HCT116 (cell line): ENCODE measurements at regions not wholly inside any gene's neighbourhood (a gene's known extent, or its start where the extent isn't known, plus 50 kb on each side); places are given as distances from the start of the nearest gene placed in this dataset.

Source experiments
- ATAC-seq: fragments of 200-7000 bp; cut with Tn5 transposase; 2 replicates; pipeline ENCODE4 v1.9.1; 2020; ENCODE audit warnings: mild to moderate bottlenecking, moderate library complexity
- BruUV-seq: library from RNA; stranded (reverse); fragments of 400-500 nt; replicated peaks from 2 replicates; lab custom pipeline; 2021; lab: Mats Ljungman, UMichigan
- CTCF ChIA-PET: fragments of 300-600 bp; sonication (Branson Sonifier 250); formaldehyde crosslinking; loops from one replicate; lab custom pipeline; 2021; ENCODE audit warnings: antibody characterized with exemption; lab: Charles Lee
- POLR2A ChIA-PET: fragments of 300-600, 350-600 bp; sonication (Branson Sonifier 250); formaldehyde crosslinking; loops from one replicate; lab custom pipeline; 2021; ENCODE audit warnings: antibody characterized with exemption; lab: Charles Lee
- RAD21 ChIA-PET, 2 experiments: fragments of 300-600 bp; sonication (Branson Sonifier 250); formaldehyde crosslinking; loops; one replicate each; lab custom pipeline; 2023; ENCODE audit warnings: low total read pairs in 2 of 2; ENCODE audit not compliant: uncharacterized antibody in 2 of 2, unreplicated experiment in 2 of 2, low non-redundant PET in 1 of 2; lab: Charles Lee
- DNase-seq: peaks from one replicate; pipeline ENCODE4 v3.0.0-alpha.2; 2010; ENCODE audit warnings: low read depth, low spot score
- H2AFZ ChIP-seq: fragments of 200-600 bp; shearing (Covaris generic), sonication (generic); 2 replicates; pipeline ENCODE4 v1.6.1; 2017; ENCODE audit warnings: low read depth, mixed run types, mixed read lengths, antibody characterized with exemption, low read length; ENCODE audit not compliant: poor library complexity, severe bottlenecking
- H3K27ac ChIP-seq: 2 replicates; pipeline ENCODE4 v1.5.1; 2012; ENCODE audit warnings: low read depth, low read length
- H3K27me3 ChIP-seq: fragments of 200-600 bp; sonication (generic); 2 replicates; pipeline ENCODE4 v1.6.1; 2016; ENCODE audit warnings: mixed run types, low read length, mixed read lengths; ENCODE audit not compliant: insufficient read depth
- H3K36me3 ChIP-seq, 2 experiments: fragments of 200-500 bp in 1 of 2; fragments of 200-600 bp in 1 of 2; sonication (Bioruptor generic) in 1 of 2; sonication (generic) in 1 of 2; 2 replicates each; pipeline versions ENCODE4 v1.5.1 to v1.6.1; 2014 to 2016; ENCODE audit warnings: low read length in 2 of 2, inconsistent platforms in 1 of 2, mixed read lengths in 1 of 2, mixed run types in 1 of 2; ENCODE audit not compliant: insufficient read depth in 2 of 2, control insufficient read depth in 1 of 2
- H3K4me1 ChIP-seq, 2 experiments: fragments of 200-600 bp in 1 of 2; sonication (generic) in 1 of 2; 2 replicates each; pipeline versions ENCODE4 v1.5.1 to v1.6.1; 2012 to 2017; ENCODE audit warnings: low read length in 2 of 2, inconsistent platforms in 1 of 2, mild to moderate bottlenecking in 1 of 2, mixed read lengths in 1 of 2, mixed run types in 1 of 2, moderate library complexity in 1 of 2; ENCODE audit not compliant: insufficient read depth in 2 of 2, control insufficient read depth in 1 of 2
- H3K4me2 ChIP-seq: fragments of 200-600 bp; sonication (generic); 2 replicates; pipeline ENCODE4 v1.6.1; 2017; ENCODE audit warnings: mixed run types, low read length, mixed read lengths
- H3K4me3 ChIP-seq, 2 experiments: fragments of 200-600 bp in 1 of 2; sonication (generic) in 1 of 2; replicated peaks in 1 of 2; 2 replicates each; pipeline ENCODE4 v1.5.1; 2011 to 2016; ENCODE audit warnings: low read length in 2 of 2, control low read depth in 1 of 2, low read depth in 1 of 2, mild to moderate bottlenecking in 1 of 2, mixed read lengths in 1 of 2, mixed run types in 1 of 2
- H3K79me2 ChIP-seq: fragments of 200-600 bp; sonication (generic); 2 replicates; pipeline ENCODE4 v1.6.1; 2017; ENCODE audit warnings: mild to moderate bottlenecking, mixed run types, low read length, moderate library complexity, mixed read lengths; ENCODE audit not compliant: insufficient read depth
- H3K9ac ChIP-seq: fragments of 200-600 bp; sonication (generic); 2 replicates; pipeline ENCODE4 v1.6.1; 2016; ENCODE audit warnings: low read length, mixed read lengths
- H3K9me2 ChIP-seq: fragments of 200-600 bp; sonication (generic), shearing (Covaris generic); 2 replicates; pipeline ENCODE4 v1.6.1; 2017; ENCODE audit warnings: mixed run types, mild to moderate bottlenecking, moderate library complexity; ENCODE audit not compliant: insufficient read depth
- H3K9me3 ChIP-seq, 2 experiments: fragments of 200-500 bp in 1 of 2; fragments of 200-600 bp in 1 of 2; sonication (Bioruptor generic) in 1 of 2; sonication (generic) in 1 of 2; 2 replicates each; pipeline ENCODE4 v1.6.1; 2014 to 2017; ENCODE audit warnings: low read length in 2 of 2, mixed read lengths in 2 of 2, inconsistent platforms in 1 of 2, low read depth in 1 of 2, mild to moderate bottlenecking in 1 of 2, mixed run types in 1 of 2, moderate library complexity in 1 of 2; ENCODE audit not compliant: control insufficient read depth in 1 of 2, insufficient read depth in 1 of 2
- H4K20me1 ChIP-seq: fragments of 200-600 bp; sonication (generic), shearing (Covaris generic); 2 replicates; pipeline ENCODE4 v1.6.1; 2017; ENCODE audit warnings: mixed run types, mild to moderate bottlenecking, moderate library complexity; ENCODE audit not compliant: insufficient read depth
- CEBPB ChIP-seq: IDR thresholded peaks from 2 replicates; pipeline ENCODE4 v1.6.1; 2012; ENCODE audit warnings: low read depth
- ELF1 ChIP-seq: IDR thresholded peaks from 2 replicates; pipeline ENCODE4 v1.6.1; 2012; ENCODE audit warnings: low read depth, borderline replicate concordance
- EZH2 ChIP-seq: fragments of 200-600 bp; sonication (generic); IDR thresholded peaks from 2 replicates; pipeline ENCODE4 v1.6.1; 2017; ENCODE audit warnings: antibody characterized with exemption, mixed run types
- EZH2phosphoT487 ChIP-seq: fragments of 200-600 bp; IDR thresholded peaks from 2 replicates; pipeline ENCODE4 v1.6.1; 2018; ENCODE audit warnings: antibody characterized with exemption, borderline replicate concordance
- SRF ChIP-seq: IDR thresholded peaks from 2 replicates; pipeline ENCODE4 v1.6.1; 2012; ENCODE audit warnings: low read depth
- ZNF274 ChIP-seq: fragments of 200-500 bp; sonication (Bioruptor generic); IDR thresholded peaks from 2 replicates; pipeline ENCODE4 v1.6.1; 2014; ENCODE audit warnings: mild to moderate bottlenecking, low read depth, low read length, inconsistent platforms
- intact Hi-C: fragments of 100-400 bp; cut with micrococcal nuclease; formaldehyde crosslinking; loops from 2 replicates; pipeline ENCODE4 v1.10.0; 2022
- TF ChIP-seq, protein P1 (sequence below): IDR thresholded peaks from 2 replicates; pipeline ENCODE4 v1.6.1; 2012
- TF ChIP-seq, protein P2 (sequence below): IDR thresholded peaks from 2 replicates; pipeline ENCODE4 v1.6.1; 2012
- TF ChIP-seq, protein P3 (sequence below), 3 experiments: fragments of 200-600 bp in 1 of 3; sonication (generic) in 1 of 3; IDR thresholded peaks in 2 of 3; conservative IDR thresholded peaks in 1 of 3; 2 replicates each; pipeline ENCODE4 v1.5.1; 2012 to 2017; ENCODE audit warnings: low read depth in 2 of 3, low read length in 2 of 3, antibody characterized with exemption in 1 of 3, borderline replicate concordance in 1 of 3, control low read depth in 1 of 3, mild to moderate bottlenecking in 1 of 3, mixed read lengths in 1 of 3, mixed run types in 1 of 3, moderate library complexity in 1 of 3; ENCODE audit not compliant: insufficient read depth in 1 of 3
- TF ChIP-seq, protein P4 (sequence below): IDR thresholded peaks from 2 replicates; pipeline ENCODE4 v1.6.1; 2012; ENCODE audit warnings: low read depth

DNA sequence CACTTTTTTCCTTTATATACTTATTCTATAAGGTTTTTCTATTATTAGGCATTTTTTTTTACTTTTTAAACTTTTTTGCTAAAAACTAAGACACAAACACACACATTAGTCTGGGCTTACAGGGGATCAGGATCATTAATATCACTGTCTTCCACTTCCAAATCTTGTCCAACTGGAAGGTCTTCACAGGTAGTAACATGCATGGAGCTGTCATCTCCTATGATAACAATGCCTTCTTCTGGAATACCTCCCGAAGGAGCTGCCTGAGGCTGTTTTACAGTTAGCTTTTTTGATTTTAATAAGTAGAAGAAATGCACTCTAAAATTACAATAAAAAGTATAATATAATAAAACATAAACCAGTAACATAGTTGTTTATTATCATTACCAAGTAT is 345.5 kb upstream of the PTGER4 start:
- Histone ChIP-seq H3K27me3 (no peaks in the 10 kb centered on the region), H3K27ac (no peak overlapping the region), H3K36me3 (no peaks in the 10 kb centered on the region), H3K9ac (no peak overlapping the region), H3K4me3 (no peak overlapping the region), H2AFZ (no peak overlapping the region), H3K79me2 (no peaks in the 10 kb centered on the region), H4K20me1 (no peaks in the 10 kb centered on the region), H3K9me2 (no peaks in the 10 kb centered on the region), H3K4me1 (no peaks in the 10 kb centered on the region), H3K4me2 (no peak overlapping the region), H3K9me3 (no peaks in the 10 kb centered on the region)
- intact Hi-C loops: no loop called here
- ATAC-seq (no peak), DNase-seq (no peak)
- POLR2A ChIA-PET: no interaction called here
- TF ChIP-seq EZH2phosphoT487 (no peak), ELF1 (no peak), SRF (no peak), CEBPB (no peak), ZNF274 (no peak), EZH2 (no peak)
- TF ChIP-seq, protein P1, sequence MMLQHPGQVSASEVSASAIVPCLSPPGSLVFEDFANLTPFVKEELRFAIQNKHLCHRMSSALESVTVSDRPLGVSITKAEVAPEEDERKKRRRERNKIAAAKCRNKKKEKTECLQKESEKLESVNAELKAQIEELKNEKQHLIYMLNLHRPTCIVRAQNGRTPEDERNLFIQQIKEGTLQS: no peak
- TF ChIP-seq, protein P2, sequence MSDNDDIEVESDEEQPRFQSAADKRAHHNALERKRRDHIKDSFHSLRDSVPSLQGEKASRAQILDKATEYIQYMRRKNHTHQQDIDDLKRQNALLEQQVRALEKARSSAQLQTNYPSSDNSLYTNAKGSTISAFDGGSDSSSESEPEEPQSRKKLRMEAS: no peak
- TF ChIP-seq, protein P3, sequence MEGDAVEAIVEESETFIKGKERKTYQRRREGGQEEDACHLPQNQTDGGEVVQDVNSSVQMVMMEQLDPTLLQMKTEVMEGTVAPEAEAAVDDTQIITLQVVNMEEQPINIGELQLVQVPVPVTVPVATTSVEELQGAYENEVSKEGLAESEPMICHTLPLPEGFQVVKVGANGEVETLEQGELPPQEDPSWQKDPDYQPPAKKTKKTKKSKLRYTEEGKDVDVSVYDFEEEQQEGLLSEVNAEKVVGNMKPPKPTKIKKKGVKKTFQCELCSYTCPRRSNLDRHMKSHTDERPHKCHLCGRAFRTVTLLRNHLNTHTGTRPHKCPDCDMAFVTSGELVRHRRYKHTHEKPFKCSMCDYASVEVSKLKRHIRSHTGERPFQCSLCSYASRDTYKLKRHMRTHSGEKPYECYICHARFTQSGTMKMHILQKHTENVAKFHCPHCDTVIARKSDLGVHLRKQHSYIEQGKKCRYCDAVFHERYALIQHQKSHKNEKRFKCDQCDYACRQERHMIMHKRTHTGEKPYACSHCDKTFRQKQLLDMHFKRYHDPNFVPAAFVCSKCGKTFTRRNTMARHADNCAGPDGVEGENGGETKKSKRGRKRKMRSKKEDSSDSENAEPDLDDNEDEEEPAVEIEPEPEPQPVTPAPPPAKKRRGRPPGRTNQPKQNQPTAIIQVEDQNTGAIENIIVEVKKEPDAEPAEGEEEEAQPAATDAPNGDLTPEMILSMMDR (IDR thresholded peaks at IDR 0.05 in 2 of 3, conservative IDR thresholded peaks at IDR 0.05 in 1 of 3; ENCODE audit: borderline replicate concordance in 1 of 3, insufficient read depth in 1 of 3, low read depth in 2 of 3, low read length in 2 of 3): no peak
- TF ChIP-seq, protein P4, sequence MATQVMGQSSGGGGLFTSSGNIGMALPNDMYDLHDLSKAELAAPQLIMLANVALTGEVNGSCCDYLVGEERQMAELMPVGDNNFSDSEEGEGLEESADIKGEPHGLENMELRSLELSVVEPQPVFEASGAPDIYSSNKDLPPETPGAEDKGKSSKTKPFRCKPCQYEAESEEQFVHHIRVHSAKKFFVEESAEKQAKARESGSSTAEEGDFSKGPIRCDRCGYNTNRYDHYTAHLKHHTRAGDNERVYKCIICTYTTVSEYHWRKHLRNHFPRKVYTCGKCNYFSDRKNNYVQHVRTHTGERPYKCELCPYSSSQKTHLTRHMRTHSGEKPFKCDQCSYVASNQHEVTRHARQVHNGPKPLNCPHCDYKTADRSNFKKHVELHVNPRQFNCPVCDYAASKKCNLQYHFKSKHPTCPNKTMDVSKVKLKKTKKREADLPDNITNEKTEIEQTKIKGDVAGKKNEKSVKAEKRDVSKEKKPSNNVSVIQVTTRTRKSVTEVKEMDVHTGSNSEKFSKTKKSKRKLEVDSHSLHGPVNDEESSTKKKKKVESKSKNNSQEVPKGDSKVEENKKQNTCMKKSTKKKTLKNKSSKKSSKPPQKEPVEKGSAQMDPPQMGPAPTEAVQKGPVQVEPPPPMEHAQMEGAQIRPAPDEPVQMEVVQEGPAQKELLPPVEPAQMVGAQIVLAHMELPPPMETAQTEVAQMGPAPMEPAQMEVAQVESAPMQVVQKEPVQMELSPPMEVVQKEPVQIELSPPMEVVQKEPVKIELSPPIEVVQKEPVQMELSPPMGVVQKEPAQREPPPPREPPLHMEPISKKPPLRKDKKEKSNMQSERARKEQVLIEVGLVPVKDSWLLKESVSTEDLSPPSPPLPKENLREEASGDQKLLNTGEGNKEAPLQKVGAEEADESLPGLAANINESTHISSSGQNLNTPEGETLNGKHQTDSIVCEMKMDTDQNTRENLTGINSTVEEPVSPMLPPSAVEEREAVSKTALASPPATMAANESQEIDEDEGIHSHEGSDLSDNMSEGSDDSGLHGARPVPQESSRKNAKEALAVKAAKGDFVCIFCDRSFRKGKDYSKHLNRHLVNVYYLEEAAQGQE: no peak
- RAD21 ChIA-PET: no interaction called here
- CTCF ChIA-PET: no interaction called here
- BruUV-seq: no TSS peak
